Stimulated activated effector memory CD8-positive, alpha-beta T cell treated with anti-CD3 and anti-CD28 coated beads, Interleukin-12 subunit alpha, Interleukin-12 subunit beta, amount 100 ng/mL, for 72 hours (primary cell): ENCODE measurements at regions not wholly inside any gene's neighbourhood (a gene's known extent, or its start where the extent isn't known, plus 50 kb on each side); places are given as distances from the start of the nearest gene placed in this dataset.

ENCODE experiments used
- ATAC-seq: fragments of 150-1000 bp; cut with Tn5 transposase; 2 replicates; pipeline ENCODE4 v1.10.0; 2021
- DNase-seq, 2 donors: peaks; one replicate each; pipeline ENCODE4 v3.0.0; 2021 to 2022; ENCODE audit warnings: low spot score in 2 of 2
- H3K27ac Mint-ChIP-seq: one replicate; pipeline ENCODE4 v1.8.0; 2022; ENCODE audit warnings: mild to moderate bottlenecking, mixed read lengths
- H3K36me3 Mint-ChIP-seq: one replicate; pipeline ENCODE4 v1.8.0; 2022; ENCODE audit warnings: mild to moderate bottlenecking, mixed read lengths
- H3K4me1 Mint-ChIP-seq: one replicate; pipeline ENCODE4 v1.8.0; 2022; ENCODE audit warnings: mixed read lengths
- H3K4me3 Mint-ChIP-seq: one replicate; pipeline ENCODE4 v1.8.0; 2022; ENCODE audit warnings: mild to moderate bottlenecking, mixed read lengths
- H3K9me3 Mint-ChIP-seq: one replicate; pipeline ENCODE4 v1.8.0; 2022; ENCODE audit warnings: mixed read lengths

DNA sequence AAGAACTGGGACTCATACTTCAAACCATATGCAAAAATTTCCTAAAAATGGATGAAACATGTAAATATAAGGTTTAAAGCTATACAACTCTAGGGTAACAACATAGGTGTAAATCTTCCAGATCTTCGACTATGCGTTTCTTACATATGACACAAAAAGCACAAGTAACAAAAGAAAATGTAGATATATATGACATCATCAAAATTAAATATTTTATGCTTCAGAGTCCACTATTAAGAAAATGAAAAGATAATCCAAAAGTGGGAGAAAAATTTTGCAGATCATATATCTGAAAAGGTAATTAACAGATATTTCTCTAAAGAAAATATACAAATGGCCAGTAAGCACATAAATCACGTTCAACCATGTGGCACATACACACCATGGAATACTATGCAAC, 164.2 kb upstream of the ACTRT1 start:
- DNase-seq: no peak
- no peak overlapping the region for H3K27ac Mint-ChIP-seq
- H3K4me1 Mint-ChIP-seq: no peaks in the 10 kb centered on the region
- H3K9me3 Mint-ChIP-seq: peaks cover 6% of the 10 kb centered on the region
- no peak overlapping the region for H3K4me3 Mint-ChIP-seq
- no peaks in the 10 kb centered on the region for H3K36me3 Mint-ChIP-seq
- no peak for ATAC-seq

DNA sequence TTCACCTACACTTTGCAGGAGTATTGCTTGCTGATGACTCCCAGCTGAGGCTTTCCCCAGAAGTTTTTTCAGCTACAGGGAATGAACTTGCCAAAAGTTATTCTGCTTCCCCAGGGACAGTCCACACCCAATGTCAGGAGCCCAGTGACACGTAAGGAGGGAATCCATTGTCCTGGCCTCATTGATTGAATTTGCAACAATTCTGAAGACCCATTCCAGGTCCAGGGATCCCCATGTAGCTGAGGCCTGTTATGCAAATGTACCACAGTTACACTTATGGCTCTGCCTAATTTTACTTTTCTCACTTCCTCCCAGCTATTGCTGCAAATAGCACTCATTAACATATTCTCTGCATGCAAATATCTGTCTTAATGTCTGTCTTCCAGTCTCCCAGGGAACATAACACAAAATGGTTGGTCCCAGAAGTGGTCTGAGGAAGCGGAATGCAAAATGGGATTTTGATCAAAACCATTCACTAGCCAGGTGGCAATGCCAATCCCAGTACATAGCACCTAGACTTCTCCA, 113.7 kb upstream of the ACTRT1 start:
- H3K4me3 Mint-ChIP-seq: no peak overlapping the region
- H3K9me3 Mint-ChIP-seq: peaks cover 10% of the 10 kb centered on the region
- ATAC-seq (no peak), DNase-seq (no peak)
- H3K4me1 Mint-ChIP-seq: no peaks in the 10 kb centered on the region
- H3K27ac Mint-ChIP-seq: no peak overlapping the region
- no peaks in the 10 kb centered on the region for H3K36me3 Mint-ChIP-seq

DNA sequence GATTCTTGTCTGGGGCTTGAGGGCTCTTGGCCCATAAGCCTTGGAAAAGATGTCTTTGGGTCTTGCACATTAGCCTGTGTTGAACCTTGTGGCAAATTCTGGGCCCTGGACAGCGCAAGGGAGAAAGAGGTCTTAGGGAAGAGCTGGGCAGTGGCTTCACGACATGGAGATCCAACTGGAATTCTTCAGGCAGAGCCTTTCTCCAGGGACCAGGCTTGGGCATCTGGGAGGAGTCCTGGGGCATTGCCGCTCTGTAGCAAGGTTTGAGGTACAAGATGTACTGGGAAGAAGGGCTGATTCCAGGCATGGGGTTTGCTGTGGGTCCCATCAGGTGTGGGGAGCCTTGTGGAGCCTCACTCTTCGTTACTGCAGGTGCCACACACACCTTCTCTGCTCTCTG, 104.0 kb upstream of the ACTRT1 start:
- H3K4me3 Mint-ChIP-seq: no peak overlapping the region
- H3K27ac Mint-ChIP-seq: no peak overlapping the region
- H3K9me3 Mint-ChIP-seq: peaks cover 6% of the 10 kb centered on the region
- DNase-seq (no peak), ATAC-seq (no peak)
- H3K36me3 Mint-ChIP-seq: no peaks in the 10 kb centered on the region
- no peaks in the 10 kb centered on the region for H3K4me1 Mint-ChIP-seq

DNA sequence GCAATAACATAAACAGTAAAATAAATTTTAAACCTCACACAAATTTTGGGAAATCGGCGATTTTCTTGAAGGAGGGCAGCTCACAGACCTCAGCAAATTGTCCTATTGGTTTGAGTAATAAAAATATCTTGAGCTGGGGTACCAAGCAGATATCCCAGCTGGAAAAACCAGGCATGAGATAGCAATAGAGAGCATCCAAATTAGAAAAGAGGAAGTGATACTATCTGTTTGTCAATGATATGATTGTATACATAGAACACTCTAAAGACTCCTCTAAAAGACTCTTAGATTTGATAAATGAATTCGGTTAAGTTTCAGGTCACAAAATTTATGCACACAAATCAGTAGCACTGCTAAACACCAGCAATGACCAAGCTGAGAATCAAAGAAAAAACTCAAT, 90.5 kb upstream of the ACTRT1 start:
- H3K27ac Mint-ChIP-seq: no peak overlapping the region
- ATAC-seq (no peak), DNase-seq (no peak)
- H3K36me3 Mint-ChIP-seq: no peaks in the 10 kb centered on the region
- H3K4me3 Mint-ChIP-seq: no peak overlapping the region
- H3K4me1 Mint-ChIP-seq: no peaks in the 10 kb centered on the region
- no peaks in the 10 kb centered on the region for H3K9me3 Mint-ChIP-seq

DNA sequence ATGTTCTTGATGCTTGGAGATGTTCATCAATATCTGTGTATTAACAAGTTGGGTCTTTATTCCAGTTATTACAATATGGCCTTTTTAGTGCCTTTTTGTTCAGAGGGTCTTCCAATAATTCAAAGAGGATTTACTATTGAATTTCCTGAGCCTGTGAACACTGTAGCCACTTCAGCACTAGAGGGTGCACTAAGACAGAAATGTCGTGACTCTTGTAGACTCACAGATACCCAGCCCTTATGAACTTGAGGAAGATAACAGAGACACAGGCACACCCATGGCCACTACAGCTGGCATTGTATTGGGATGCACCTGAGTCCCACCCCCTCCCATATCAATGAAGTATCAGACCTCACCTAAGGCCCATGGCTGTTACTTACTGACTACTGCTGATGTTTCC, 54.4 kb upstream of the ACTRT1 start:
- H3K9me3 Mint-ChIP-seq: peaks cover 15% of the 10 kb centered on the region
- no peak for ATAC-seq
- no peak overlapping the region for H3K4me3 Mint-ChIP-seq
- H3K36me3 Mint-ChIP-seq: no peaks in the 10 kb centered on the region
- H3K4me1 Mint-ChIP-seq: no peaks in the 10 kb centered on the region
- no peak for DNase-seq
- H3K27ac Mint-ChIP-seq: no peak overlapping the region

DNA sequence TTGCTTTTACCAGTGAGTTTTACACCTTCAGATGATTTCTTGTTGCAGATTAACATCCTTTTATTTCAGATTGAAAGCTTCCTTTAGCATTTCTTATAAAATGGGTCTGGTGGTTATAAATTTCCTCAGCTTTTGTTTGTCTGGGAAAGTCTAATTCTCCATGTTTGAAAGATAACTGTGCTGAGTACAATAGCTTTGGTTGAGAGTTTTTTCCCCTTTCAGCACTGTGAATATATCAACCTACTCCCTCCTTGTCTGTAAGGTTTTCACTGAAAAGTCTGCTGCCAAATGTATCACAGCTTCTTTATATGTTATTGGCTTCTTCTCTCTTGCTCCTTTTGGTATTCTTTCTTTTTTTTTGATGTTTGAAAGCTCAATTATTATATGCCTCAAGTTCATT, 53.5 kb upstream of the ACTRT1 start:
- DNase-seq: no peak
- Mint-ChIP-seq H3K27ac (no peak overlapping the region), H3K4me3 (no peak overlapping the region), H3K9me3 (peaks cover 15% of the 10 kb centered on the region), H3K4me1 (no peaks in the 10 kb centered on the region), H3K36me3 (no peaks in the 10 kb centered on the region)
- no peak for ATAC-seq
